WI38 (cell line): ENCODE measurements at regions not wholly inside any gene's neighbourhood (a gene's known extent, or its start where the extent isn't known, plus 50 kb on each side); places are given as distances from the start of the nearest gene placed in this dataset.

Experiments
- H3K4me3 ChIP-seq: 2 replicates; pipeline ENCODE4 v1.5.1; 2011; ENCODE audit warnings: low read depth, mild to moderate bottlenecking, control low read depth, low read length
- CTCF ChIP-seq: IDR thresholded peaks from 2 replicates; pipeline ENCODE4 v1.5.1; 2012; ENCODE audit warnings: low read depth, mild to moderate bottlenecking, control low read depth, low read length

- H3K4me3 ChIP-seq: no peak overlapping the region
- TF ChIP-seq CTCF: no peak
Observed at GRCh38 chr13:106173346-106173745, 362.1 kb downstream of the EFNB2 start.

- TF ChIP-seq CTCF: no peak
- H3K4me3 ChIP-seq: no peak overlapping the region
Observed at GRCh38 chr13:106172176-106172905, 363.1 kb downstream of the EFNB2 start.

- no peak for TF ChIP-seq CTCF
- no peak overlapping the region for H3K4me3 ChIP-seq
Observed at GRCh38 chr13:106163426-106163825, 372.0 kb downstream of the EFNB2 start.

- H3K4me3 ChIP-seq: no peak overlapping the region
- TF ChIP-seq CTCF: no peak
Observed at GRCh38 chr13:106161146-106161545, 374.3 kb downstream of the EFNB2 start.

GRCh38 chr13:106159295-106160195 lies 375.9 kb downstream of the EFNB2 start:
- no peak overlapping the region for H3K4me3 ChIP-seq
- no peak for TF ChIP-seq CTCF

GRCh38 chr13:106156468-106156867 lies 379.0 kb downstream of the EFNB2 start:
- TF ChIP-seq CTCF: no peak
- H3K4me3 ChIP-seq: no peak overlapping the region

- H3K4me3 ChIP-seq: no peak overlapping the region
- no peak for TF ChIP-seq CTCF
Observed at GRCh38 chr13:106155411-106155810, 380.1 kb downstream of the EFNB2 start.
